Panc1 (cell line): ENCODE measurements at regions not wholly inside any gene's neighbourhood (a gene's known extent, or its start where the extent isn't known, plus 50 kb on each side); places are given as distances from the start of the nearest gene placed in this dataset.

Source experiments
- ATAC-seq: fragments of 200-7000 bp; cut with Tn5 transposase; 2 replicates; pipeline ENCODE4 v1.9.1; 2020; ENCODE audit warnings: mild to moderate bottlenecking, moderate library complexity
- BruUV-seq: library from RNA; stranded (reverse); fragments of 400-500 nt; replicated peaks from 2 replicates; lab custom pipeline; 2021; lab: Mats Ljungman, UMichigan
- CTCF ChIA-PET: fragments of 300-600 bp; sonication (Branson Sonifier 250); formaldehyde crosslinking; loops from one replicate; lab custom pipeline; 2022; ENCODE audit warnings: antibody characterized with exemption; lab: Charles Lee
- POLR2A ChIA-PET: fragments of 300-600 bp; sonication (Branson Sonifier 250); formaldehyde crosslinking; loops from one replicate; lab custom pipeline; 2022; ENCODE audit warnings: antibody characterized with exemption; lab: Charles Lee
- DNase-seq: peaks from one replicate; pipeline ENCODE4 v3.0.0-alpha.2; 2010; ENCODE audit warnings: low read depth, low spot score
- H3K27ac ChIP-seq: 2 replicates; pipeline ENCODE4 v1.5.1; 2011; ENCODE audit warnings: mild to moderate bottlenecking, low read length, inconsistent platforms
- H3K27me3 ChIP-seq: fragments of 200-500 bp; sonication (Bioruptor generic); 2 replicates; pipeline ENCODE4 v1.6.0; 2014; ENCODE audit warnings: low read length, inconsistent platforms; ENCODE audit not compliant: control insufficient read depth, insufficient read depth
- H3K36me3 ChIP-seq: fragments of 200-500 bp; sonication (Bioruptor generic); 2 replicates; pipeline ENCODE4 v1.5.1; 2014; ENCODE audit warnings: inconsistent platforms, mild to moderate bottlenecking, low read length, moderate library complexity; ENCODE audit not compliant: control insufficient read depth, insufficient read depth
- H3K4me1 ChIP-seq: 2 replicates; pipeline ENCODE4 v1.5.1; 2011; ENCODE audit warnings: inconsistent platforms, mild to moderate bottlenecking, low read length, moderate library complexity; ENCODE audit not compliant: control insufficient read depth, insufficient read depth
- H3K4me3 ChIP-seq, 2 experiments: 2 replicates each; pipeline ENCODE4 v1.5.1; 2011 to 2012; ENCODE audit warnings: low read depth in 2 of 2, low read length in 2 of 2, mild to moderate bottlenecking in 2 of 2, inconsistent platforms in 1 of 2, moderate library complexity in 1 of 2
- H3K9me3 ChIP-seq: fragments of 200-500 bp; sonication (Bioruptor generic); 2 replicates; pipeline ENCODE4 v1.5.1; 2014; ENCODE audit warnings: low read depth, mild to moderate bottlenecking, inconsistent platforms, low read length, moderate library complexity; ENCODE audit not compliant: control insufficient read depth, insufficient read depth
- CTCF ChIP-seq: fragments of 450-650 bp; IDR thresholded peaks from 2 replicates; pipeline ENCODE4 v1.5.1; 2017; ENCODE audit warnings: mild to moderate bottlenecking
- POLR2AphosphoS5 ChIP-seq: IDR thresholded peaks from 2 replicates; pipeline ENCODE4 v1.6.1; 2012; ENCODE audit warnings: mild to moderate bottlenecking, low read depth, low read length, moderate library complexity
- REST ChIP-seq, 2 experiments: IDR thresholded peaks; 2 replicates each; pipeline ENCODE4 v1.6.1; 2011 to 2012; ENCODE audit warnings: low read depth in 2 of 2, control low read depth in 1 of 2, low read length in 1 of 2, mild to moderate bottlenecking in 1 of 2, moderate library complexity in 1 of 2; ENCODE audit not compliant: insufficient read depth in 1 of 2
- SIN3A ChIP-seq: IDR thresholded peaks from 2 replicates; pipeline ENCODE4 v1.6.1; 2012; ENCODE audit warnings: low read depth, mild to moderate bottlenecking, low read length, moderate library complexity, borderline replicate concordance; ENCODE audit not compliant: insufficient read depth
- TCF7L2 ChIP-seq: IDR thresholded peaks from 2 replicates; pipeline ENCODE4 v1.6.1; 2011; ENCODE audit warnings: mild to moderate bottlenecking, low read depth, low read length, inconsistent platforms
- in situ Hi-C: cut with HindIII; loops from 2 replicates; pipeline ENCODE4 v1.10.0; 2016; ENCODE audit warnings: low sequenced_read_pairs, low pct_unique_long_range_greater_than_20kb
- intact Hi-C: fragments of 100-400 bp; cut with micrococcal nuclease; formaldehyde crosslinking; loops from one replicate; pipeline ENCODE4 v1.10.0; 2022; ENCODE audit not compliant: unreplicated experiment

- Histone ChIP-seq H3K9me3 (no peaks in the 10 kb centered on the region), H3K4me1 (no peaks in the 10 kb centered on the region), H3K27ac (no peak overlapping the region), H3K36me3 (no peaks in the 10 kb centered on the region), H3K4me3 (no peak overlapping the region), H3K27me3 (no peaks in the 10 kb centered on the region)
- intact Hi-C loops (no loop called here), in situ Hi-C loops (no loop called here)
- CTCF ChIA-PET = no interaction called here
- DNase-seq (no peak), ATAC-seq (no peak)
- no TSS peak for BruUV-seq
- POLR2A ChIA-PET = no interaction called here
- no peak for TF ChIP-seq CTCF
- no peak for TF ChIP-seq TCF7L2
- no peak for TF ChIP-seq REST (IDR thresholded peaks at IDR 0.05; ENCODE audit: insufficient read depth in 1 of 2, low read depth in 2 of 2, low read length in 1 of 2)
- no peak for TF ChIP-seq SIN3A
- no peak for TF ChIP-seq POLR2AphosphoS5
These were observed 332.2 kb upstream of the GOLIM4 start for GRCh38 chr3:168427835-168428475.

- in situ Hi-C loops = no loop called here
- CTCF ChIA-PET = no interaction called here
- no peaks in the 10 kb centered on the region for H3K9me3 ChIP-seq
- H3K27ac ChIP-seq = no peak overlapping the region
- no peaks in the 10 kb centered on the region for H3K36me3 ChIP-seq
- no TSS peak for BruUV-seq
- ATAC-seq (no peak), DNase-seq (no peak)
- H3K27me3 ChIP-seq = no peaks in the 10 kb centered on the region
- H3K4me1 ChIP-seq = no peaks in the 10 kb centered on the region
- POLR2A ChIA-PET = no interaction called here
- intact Hi-C loops = no loop called here
- H3K4me3 ChIP-seq = no peak overlapping the region
- TF ChIP-seq CTCF = no peak
- TF ChIP-seq TCF7L2 = no peak
- TF ChIP-seq REST (IDR thresholded peaks at IDR 0.05; ENCODE audit: insufficient read depth in 1 of 2, low read depth in 2 of 2, low read length in 1 of 2) = no peak
- no peak for TF ChIP-seq SIN3A
- no peak for TF ChIP-seq POLR2AphosphoS5
These were observed 331.4 kb upstream of the GOLIM4 start for GRCh38 chr3:168427156-168427555.
